Epithelial cell of proximal tubule (primary cell): ENCODE measurements at regions not wholly inside any gene's neighbourhood (a gene's known extent, or its start where the extent isn't known, plus 50 kb on each side); places are given as distances from the start of the nearest gene placed in this dataset.

ENCODE experiments used
- DNase-seq: peaks from one replicate; pipeline ENCODE4 v3.0.0-alpha.2; 2011; ENCODE audit warnings: low read depth
- H3K4me3 ChIP-seq: 2 replicates; pipeline ENCODE4 v1.5.1; 2011; ENCODE audit warnings: low read depth, mild to moderate bottlenecking, low read length
- CTCF ChIP-seq: conservative IDR thresholded peaks from 2 replicates; pipeline ENCODE4 v1.5.1; 2012; ENCODE audit warnings: low read depth, mild to moderate bottlenecking, low read length

- DNase-seq = no peak
- no peak overlapping the region for H3K4me3 ChIP-seq
- TF ChIP-seq CTCF = no peak
Measured at GRCh38 chr22:47997052-47997590, 1234.7 kb downstream of the TBC1D22A start.

DNA sequence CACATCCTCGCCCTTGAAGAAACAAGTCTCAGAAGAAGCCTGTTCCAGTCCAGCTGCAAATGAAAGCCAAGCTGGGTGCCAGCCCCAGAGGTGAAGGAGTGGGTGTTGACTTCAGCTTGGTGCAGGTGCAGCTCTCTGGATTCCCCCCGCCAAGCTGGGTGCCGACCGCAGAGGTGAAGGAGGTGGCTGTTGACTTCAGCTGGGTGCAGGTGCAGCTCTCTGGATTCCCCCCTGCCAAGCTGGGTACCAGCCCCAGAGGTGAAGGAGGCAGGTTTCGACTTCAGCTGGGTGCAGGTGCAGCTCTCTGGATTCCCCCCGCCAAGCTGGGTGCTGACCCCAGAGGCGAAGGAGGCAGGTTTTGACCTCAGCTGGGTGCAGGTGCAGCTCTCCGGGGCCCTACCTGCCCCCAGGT is 1234.0 kb downstream of the TBC1D22A start:
- no peak overlapping the region for H3K4me3 ChIP-seq
- no peak for DNase-seq
- no peak for TF ChIP-seq CTCF

DNA sequence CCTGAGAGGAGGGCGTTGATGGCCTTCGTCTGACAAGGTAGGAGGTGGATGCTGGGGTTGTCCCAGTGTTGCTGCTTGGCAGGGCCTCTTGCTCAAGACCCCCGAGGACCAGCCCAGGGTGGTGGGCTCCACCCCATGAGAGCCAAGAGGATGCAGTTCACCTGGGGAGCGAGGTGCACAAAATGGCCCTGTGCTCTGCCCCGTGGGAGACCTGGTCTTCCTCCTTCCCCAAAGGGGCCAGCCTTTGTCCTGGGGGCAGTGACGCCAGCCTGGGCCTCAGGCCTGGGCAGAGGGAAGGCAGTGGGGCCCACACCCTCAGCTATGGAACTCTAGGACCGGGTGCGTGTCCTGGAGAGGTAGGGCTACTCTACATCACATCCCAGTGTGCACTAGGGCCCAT is 1233.3 kb downstream of the TBC1D22A start:
- no peak for TF ChIP-seq CTCF
- DNase-seq = no peak
- no peak overlapping the region for H3K4me3 ChIP-seq

DNA sequence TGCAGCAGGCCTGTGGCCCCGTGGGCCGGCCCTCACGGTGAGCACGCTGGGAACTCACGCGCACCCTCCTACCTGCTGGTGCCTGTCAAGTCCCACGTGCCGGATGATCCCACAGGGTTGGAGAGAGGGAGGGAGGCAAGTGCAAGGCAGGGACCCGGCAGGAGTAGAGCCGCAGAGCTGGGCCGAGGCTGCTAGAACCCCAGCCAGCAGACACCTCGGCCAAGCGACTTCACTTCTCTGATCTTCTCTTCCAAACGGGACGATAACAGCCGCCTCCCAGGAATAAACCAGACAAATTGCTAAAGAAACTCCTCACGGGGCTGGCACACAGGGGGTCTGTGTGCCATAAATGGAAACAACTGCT is 1232.8 kb downstream of the TBC1D22A start:
- DNase-seq = no peak
- no peak for TF ChIP-seq CTCF
- no peak overlapping the region for H3K4me3 ChIP-seq

- TF ChIP-seq CTCF = no peak
- H3K4me3 ChIP-seq = no peak overlapping the region
- no peak for DNase-seq
Measured at GRCh38 chr22:47994601-47995263, 1232.3 kb downstream of the TBC1D22A start.

DNA sequence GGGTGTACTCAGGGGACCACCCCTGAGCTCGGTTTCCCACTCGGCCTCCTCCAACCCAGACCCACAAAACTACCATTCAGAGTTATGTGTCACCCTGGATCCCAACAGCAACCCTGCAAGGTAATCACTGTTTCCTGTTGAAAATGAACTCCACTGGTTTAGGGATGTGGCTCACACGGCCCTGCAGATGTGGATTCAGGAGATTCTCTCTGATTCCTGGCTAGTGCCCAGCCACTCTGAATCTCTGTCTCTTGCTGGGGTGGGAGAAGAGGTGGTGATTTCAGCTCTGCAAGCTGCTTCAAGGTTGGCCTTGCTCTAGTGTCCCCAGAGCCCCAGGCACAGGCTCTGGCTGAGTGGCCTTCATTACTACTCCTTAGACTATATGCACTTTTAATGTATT is 1231.6 kb downstream of the TBC1D22A start:
- no peak for DNase-seq
- TF ChIP-seq CTCF = no peak
- no peak overlapping the region for H3K4me3 ChIP-seq

GRCh38 chr22:47990481-47990880 is 1228.0 kb downstream of the TBC1D22A start:
- no peak overlapping the region for H3K4me3 ChIP-seq
- no peak for TF ChIP-seq CTCF
- DNase-seq = no peak
